ENCODE measurements at regions not wholly inside any gene's neighbourhood (a gene's known extent, or its start where the extent isn't known, plus 50 kb on each side); places are given as distances from the start of the nearest gene placed in this dataset.
"Not testable (repeated sequence)": the region's sequence is repeated elsewhere in the genome, so short reads cannot be mapped to it uniquely, and the experiment has no call there.

- in situ Hi-C loops (cut with MboI; ENCODE audit: low sequenced_read_pairs), result no loop called here
Observed at GRCh38 chr14:50014809-50015430, 101.5 kb downstream of the VCPKMT start.

- in situ Hi-C loops (cut with MboI; ENCODE audit: low sequenced_read_pairs), result no loop called here
Observed at GRCh38 chr14:50015716-50016115, 100.7 kb downstream of the VCPKMT start.

- in situ Hi-C loops (cut with MboI; ENCODE audit: low sequenced_read_pairs), result no loop called here
Observed at GRCh38 chr14:50018201-50018932, 98.0 kb downstream of the VCPKMT start.

GRCh38 chr14:50018933-50019210, 97.5 kb downstream of the VCPKMT start:
- in situ Hi-C loops (cut with MboI; ENCODE audit: low sequenced_read_pairs), result no loop called here

GRCh38 chr14:50020184-50020583, 96.2 kb downstream of the VCPKMT start:
- in situ Hi-C loops (cut with MboI; ENCODE audit: low sequenced_read_pairs), result no loop called here

GRCh38 chr14:50020799-50021198, 95.6 kb downstream of the VCPKMT start:
- in situ Hi-C loops (cut with MboI; ENCODE audit: low sequenced_read_pairs), result no loop called here

- in situ Hi-C loops (cut with MboI; ENCODE audit: low sequenced_read_pairs), result no loop called here
Observed at GRCh38 chr14:50021261-50022031, 94.9 kb downstream of the VCPKMT start.

GRCh38 chr14:50022661-50023060, 93.7 kb downstream of the VCPKMT start:
- in situ Hi-C loops (cut with MboI; ENCODE audit: low sequenced_read_pairs), result no loop called here

- in situ Hi-C loops (cut with MboI; ENCODE audit: low sequenced_read_pairs), result no loop called here
Observed at GRCh38 chr14:50023671-50024490, 92.5 kb downstream of the VCPKMT start.

GRCh38 chr14:50025073-50025472, 91.3 kb downstream of the VCPKMT start:
- in situ Hi-C loops (cut with MboI; ENCODE audit: low sequenced_read_pairs), result no loop called here

GRCh38 chr14:50025776-50026175, 90.6 kb downstream of the VCPKMT start:
- in situ Hi-C loops (cut with MboI; ENCODE audit: low sequenced_read_pairs), result no loop called here

- in situ Hi-C loops (cut with MboI; ENCODE audit: low sequenced_read_pairs), result no loop called here
Observed at GRCh38 chr14:50026396-50026795, 90.0 kb downstream of the VCPKMT start.

- in situ Hi-C loops (cut with MboI; ENCODE audit: low sequenced_read_pairs), result no loop called here
Observed at GRCh38 chr14:50027816-50028215, 88.6 kb downstream of the VCPKMT start.

GRCh38 chr14:50028458-50028857, 87.9 kb downstream of the VCPKMT start:
- in situ Hi-C loops (cut with MboI; ENCODE audit: low sequenced_read_pairs), result no loop called here

GRCh38 chr14:50030036-50030435, 86.3 kb downstream of the VCPKMT start:
- in situ Hi-C loops (cut with MboI; ENCODE audit: low sequenced_read_pairs), result no loop called here

- in situ Hi-C loops (cut with MboI; ENCODE audit: low sequenced_read_pairs), result not testable (repeated sequence)
Observed at GRCh38 chr14:50030911-50031310, 85.5 kb downstream of the VCPKMT start.

- in situ Hi-C loops (cut with MboI; ENCODE audit: low sequenced_read_pairs), result no loop called here
Observed at GRCh38 chr14:50031602-50032313, 84.6 kb downstream of the VCPKMT start.

- in situ Hi-C loops (cut with MboI; ENCODE audit: low sequenced_read_pairs), result not testable (repeated sequence)
Observed at GRCh38 chr14:50032462-50033167, 83.8 kb downstream of the VCPKMT start.

GRCh38 chr14:50035214-50035613, 81.2 kb downstream of the VCPKMT start:
- in situ Hi-C loops (cut with MboI; ENCODE audit: low sequenced_read_pairs), result no loop called here

- in situ Hi-C loops (cut with MboI; ENCODE audit: low sequenced_read_pairs), result no loop called here
Observed at GRCh38 chr14:50036211-50036610, 80.2 kb downstream of the VCPKMT start.

Measured in HL-60/S4 treated with phorbol 12-myristate 13-acetate at 8.2 ng/mL for 4 days and 3 days (cell line).